ENCODE measurements at regions not wholly inside any gene's neighbourhood (a gene's known extent, or its start where the extent isn't known, plus 50 kb on each side); places are given as distances from the start of the nearest gene placed in this dataset.
A peak's percentile ranks its signal among the peaks of the same experiment; 100 is the strongest.

GRCh38 chr13:44170731-44171130 is 202.9 kb upstream of the SERP2 start:
- in situ Hi-C loops (cut with HindIII; ENCODE audit: low sequenced_read_pairs) = no loop called here
- TF ChIP-seq CTCF (IDR thresholded peaks at IDR 0.05; ENCODE audit: low read depth, low read length) = no peak
- H3K4me3 ChIP-seq (ENCODE audit: low read depth, low read length) = no peak overlapping the region
- DNase-seq (ENCODE audit: low read depth, low spot score) = no peak

GRCh38 chr13:44171156-44171555 is 202.5 kb upstream of the SERP2 start:
- no peak for TF ChIP-seq CTCF (IDR thresholded peaks at IDR 0.05; ENCODE audit: low read depth, low read length)
- in situ Hi-C loops (cut with HindIII; ENCODE audit: low sequenced_read_pairs) = no loop called here
- no peak for DNase-seq (ENCODE audit: low read depth, low spot score)
- H3K4me3 ChIP-seq (ENCODE audit: low read depth, low read length) = no peak overlapping the region

- TF ChIP-seq CTCF (IDR thresholded peaks at IDR 0.05; ENCODE audit: low read depth, low read length) = no peak
- DNase-seq (ENCODE audit: low read depth, low spot score) = no peak
- in situ Hi-C loops (cut with HindIII; ENCODE audit: low sequenced_read_pairs) = no loop called here
- no peak overlapping the region for H3K4me3 ChIP-seq (ENCODE audit: low read depth, low read length)
These were observed 201.8 kb upstream of the SERP2 start for GRCh38 chr13:44171861-44172260.

DNA sequence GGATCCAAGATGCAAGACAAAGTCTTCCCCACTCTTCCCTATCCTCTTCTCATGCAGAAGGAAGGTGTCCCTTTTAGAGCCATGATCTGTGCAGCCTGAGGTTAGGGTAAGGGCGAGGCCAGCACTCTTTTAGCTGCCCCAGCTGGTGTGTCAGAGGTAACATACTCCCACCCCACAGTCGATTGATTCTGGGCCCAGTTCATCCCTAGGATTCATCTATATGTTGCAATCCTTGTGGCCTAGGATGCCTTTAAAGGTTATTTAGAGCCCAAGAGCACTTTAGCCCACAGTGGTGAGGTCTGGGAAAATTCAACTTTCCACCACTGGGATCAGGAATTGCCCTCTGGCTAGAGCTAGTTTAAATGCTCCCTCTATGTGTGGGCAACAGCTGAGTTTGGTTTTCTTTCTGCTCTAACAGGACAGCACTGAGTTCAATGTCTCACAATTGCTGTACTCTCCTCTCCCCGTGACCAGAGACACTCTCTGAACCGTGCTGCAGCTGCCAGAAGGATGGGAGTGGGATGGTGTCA is 201.3 kb upstream of the SERP2 start:
- no peak for TF ChIP-seq CTCF (IDR thresholded peaks at IDR 0.05; ENCODE audit: low read depth, low read length)
- no peak for DNase-seq (ENCODE audit: low read depth, low spot score)
- in situ Hi-C loops (cut with HindIII; ENCODE audit: low sequenced_read_pairs) = no loop called here
- no peak overlapping the region for H3K4me3 ChIP-seq (ENCODE audit: low read depth, low read length)

DNA sequence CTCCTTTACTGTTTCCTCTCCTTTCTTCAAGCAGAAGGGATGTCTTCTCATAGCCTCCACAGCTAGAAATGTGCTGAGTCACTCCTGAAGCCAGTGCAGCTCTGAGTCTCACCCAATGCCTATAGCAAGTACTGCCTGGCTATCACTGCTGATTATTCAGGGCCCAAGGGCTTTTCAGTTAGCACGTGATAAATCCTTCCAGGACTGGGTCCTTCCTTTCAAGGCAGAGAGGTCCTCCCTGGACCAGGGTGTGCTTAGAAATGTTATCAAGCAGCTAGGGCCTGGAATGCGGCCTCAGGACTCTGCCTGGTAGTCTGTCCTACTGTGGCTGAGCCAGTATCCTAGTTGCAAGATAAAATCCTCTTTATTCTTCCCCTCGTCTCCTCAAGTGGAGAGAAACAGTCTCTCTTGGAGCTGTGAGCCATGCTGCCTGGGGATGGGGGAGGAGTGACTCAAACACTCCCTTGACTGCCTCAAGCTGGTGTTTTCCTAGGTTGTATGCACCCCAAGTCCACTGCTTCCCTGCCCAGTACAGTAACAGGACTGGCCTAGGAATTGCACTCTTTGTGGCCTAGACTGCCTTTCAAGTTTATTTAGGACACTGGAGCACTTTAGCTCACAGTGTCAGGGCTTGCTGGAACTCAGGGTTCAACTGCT is 198.7 kb upstream of the SERP2 start:
- peak; percentile 48 for DNase-seq (ENCODE audit: low read depth, low spot score)
- in situ Hi-C loops (cut with HindIII; ENCODE audit: low sequenced_read_pairs) = no loop called here
- no peak for TF ChIP-seq CTCF (IDR thresholded peaks at IDR 0.05; ENCODE audit: low read depth, low read length)
- no peak overlapping the region for H3K4me3 ChIP-seq (ENCODE audit: low read depth, low read length)

GRCh38 chr13:44176173-44176572 is 197.5 kb upstream of the SERP2 start:
- no peak overlapping the region for H3K4me3 ChIP-seq (ENCODE audit: low read depth, low read length)
- in situ Hi-C loops (cut with HindIII; ENCODE audit: low sequenced_read_pairs) = no loop called here
- DNase-seq (ENCODE audit: low read depth, low spot score) = no peak
- TF ChIP-seq CTCF (IDR thresholded peaks at IDR 0.05; ENCODE audit: low read depth, low read length) = no peak

All from astrocyte of the spinal cord (primary cell).